Astrocyte (in vitro differentiated cells and primary cell): ENCODE measurements at regions not wholly inside any gene's neighbourhood (a gene's known extent, or its start where the extent isn't known, plus 50 kb on each side); places are given as distances from the start of the nearest gene placed in this dataset.

Experiments used
- DNase-seq: peaks from one replicate; pipeline ENCODE4 v3.0.0-alpha.2; 2010; ENCODE audit warnings: low read depth
- FAIRE-seq: peaks from 2 replicates; lab custom pipeline; 2011; peaks lifted over from hg19 to GRCh38; lab: Jason Lieb, UNC
- H2AFZ ChIP-seq: 2 replicates; pipeline ENCODE4 v1.6.0; 2012; ENCODE audit warnings: low read depth, low read length, inconsistent platforms
- H3K27ac ChIP-seq: 2 replicates; pipeline ENCODE4 v1.5.1; 2011; ENCODE audit warnings: low read depth, low read length, inconsistent platforms
- H3K27me3 ChIP-seq: 2 replicates; pipeline ENCODE4 v1.6.0; 2011; ENCODE audit warnings: low read length, inconsistent platforms; ENCODE audit not compliant: insufficient read depth
- H3K36me3 ChIP-seq: 2 replicates; pipeline ENCODE4 v1.5.1; 2011; ENCODE audit warnings: low read length, inconsistent platforms; ENCODE audit not compliant: insufficient read depth
- H3K4me1 ChIP-seq: 2 replicates; pipeline ENCODE4 v1.5.1; 2011; ENCODE audit warnings: low read length, inconsistent platforms; ENCODE audit not compliant: insufficient read depth
- H3K4me2 ChIP-seq: 2 replicates; pipeline ENCODE4 v1.6.0; 2012; ENCODE audit warnings: low read length, inconsistent platforms
- H3K4me3 ChIP-seq: 2 replicates; pipeline ENCODE4 v1.5.1; 2011; ENCODE audit warnings: low read depth, mild to moderate bottlenecking, low read length, inconsistent platforms; ENCODE audit not compliant: insufficient read depth
- H3K79me2 ChIP-seq: 2 replicates; pipeline ENCODE4 v1.6.0; 2012; ENCODE audit warnings: mild to moderate bottlenecking, low read length, inconsistent platforms; ENCODE audit not compliant: insufficient read depth
- H3K9ac ChIP-seq: 2 replicates; pipeline ENCODE4 v1.6.0; 2012; ENCODE audit warnings: mild to moderate bottlenecking, low read length, inconsistent platforms
- H3K9me3 ChIP-seq: 2 replicates; pipeline ENCODE4 v1.5.1; 2012; ENCODE audit warnings: low read depth, mild to moderate bottlenecking, low read length, inconsistent platforms; ENCODE audit not compliant: insufficient read depth
- H4K20me1 ChIP-seq: 2 replicates; pipeline ENCODE4 v1.6.0; 2012; ENCODE audit warnings: low read length, inconsistent platforms; ENCODE audit not compliant: insufficient read depth
- H3K27ac Mint-ChIP-seq: one replicate; pipeline ENCODE4 v1.8.0; 2021; ENCODE audit warnings: mild to moderate bottlenecking, mixed read lengths; ENCODE audit not compliant: unreplicated experiment
- H3K27me3 Mint-ChIP-seq: one replicate; pipeline ENCODE4 v1.8.0; 2021; ENCODE audit warnings: low read depth, mixed read lengths; ENCODE audit not compliant: unreplicated experiment
- H3K36me3 Mint-ChIP-seq: one replicate; pipeline ENCODE4 v1.8.0; 2021; ENCODE audit warnings: low read depth, mixed read lengths; ENCODE audit not compliant: unreplicated experiment
- H3K4me1 Mint-ChIP-seq: one replicate; pipeline ENCODE4 v1.8.0; 2021; ENCODE audit warnings: low read depth, mixed read lengths; ENCODE audit not compliant: unreplicated experiment
- H3K4me3 Mint-ChIP-seq: one replicate; pipeline ENCODE4 v1.8.0; 2021; ENCODE audit warnings: mild to moderate bottlenecking, moderate library complexity, mixed read lengths; ENCODE audit not compliant: unreplicated experiment
- H3K9me3 Mint-ChIP-seq: one replicate; pipeline ENCODE4 v1.8.0; 2021; ENCODE audit warnings: mild to moderate bottlenecking, mixed read lengths; ENCODE audit not compliant: unreplicated experiment
- EZH2 ChIP-seq: IDR thresholded peaks from 2 replicates; pipeline ENCODE4 v1.6.1; 2012; ENCODE audit warnings: mild to moderate bottlenecking, low read length, inconsistent platforms; ENCODE audit not compliant: insufficient read depth
- TF ChIP-seq, protein P1 (sequence below): IDR thresholded peaks from 2 replicates; pipeline ENCODE4 v1.5.1; 2011; ENCODE audit warnings: low read depth, mild to moderate bottlenecking, inconsistent platforms, low read length, moderate library complexity; ENCODE audit not compliant: insufficient read depth

DNA sequence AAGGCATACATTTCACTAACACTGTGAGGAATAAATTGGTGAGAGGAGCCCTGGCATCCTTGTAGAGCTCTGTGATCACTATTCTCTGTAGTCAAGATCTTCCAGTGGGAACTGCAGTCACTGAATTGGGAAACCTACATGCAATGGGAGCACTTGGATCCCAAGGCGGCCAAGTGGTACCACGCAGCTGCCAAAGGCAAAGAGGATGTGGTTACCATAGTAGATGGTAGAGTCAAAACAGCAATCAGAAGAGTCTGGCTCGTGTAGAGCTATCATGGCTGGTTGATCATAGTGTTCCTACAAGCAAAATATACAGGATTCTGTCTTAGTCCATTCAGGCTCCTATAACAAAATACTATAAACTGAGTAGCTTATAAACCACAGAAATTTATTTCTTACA, 849.7 kb downstream of the ROBO2 start:
- Mint-ChIP-seq H3K4me1 (peaks cover 2% of the 10 kb centered on the region), H3K36me3 (no peaks in the 10 kb centered on the region), H3K27ac (no peak overlapping the region), H3K27me3 (no peaks in the 10 kb centered on the region), H3K9me3 (no peaks in the 10 kb centered on the region), H3K4me3 (no peak overlapping the region)
- H3K9ac ChIP-seq: no peak overlapping the region
- no peak for FAIRE-seq
- DNase-seq: no peak
- H3K4me3 ChIP-seq: no peak overlapping the region
- no peaks in the 10 kb centered on the region for H3K9me3 ChIP-seq
- H3K27ac ChIP-seq: no peak overlapping the region
- H2AFZ ChIP-seq: no peak overlapping the region
- no peaks in the 10 kb centered on the region for H4K20me1 ChIP-seq
- H3K79me2 ChIP-seq: no peaks in the 10 kb centered on the region
- no peaks in the 10 kb centered on the region for H3K36me3 ChIP-seq
- no peak overlapping the region for H3K4me2 ChIP-seq
- peaks cover 2% of the 10 kb centered on the region for H3K4me1 ChIP-seq
- TF ChIP-seq EZH2: no peak
- TF ChIP-seq, protein P1, sequence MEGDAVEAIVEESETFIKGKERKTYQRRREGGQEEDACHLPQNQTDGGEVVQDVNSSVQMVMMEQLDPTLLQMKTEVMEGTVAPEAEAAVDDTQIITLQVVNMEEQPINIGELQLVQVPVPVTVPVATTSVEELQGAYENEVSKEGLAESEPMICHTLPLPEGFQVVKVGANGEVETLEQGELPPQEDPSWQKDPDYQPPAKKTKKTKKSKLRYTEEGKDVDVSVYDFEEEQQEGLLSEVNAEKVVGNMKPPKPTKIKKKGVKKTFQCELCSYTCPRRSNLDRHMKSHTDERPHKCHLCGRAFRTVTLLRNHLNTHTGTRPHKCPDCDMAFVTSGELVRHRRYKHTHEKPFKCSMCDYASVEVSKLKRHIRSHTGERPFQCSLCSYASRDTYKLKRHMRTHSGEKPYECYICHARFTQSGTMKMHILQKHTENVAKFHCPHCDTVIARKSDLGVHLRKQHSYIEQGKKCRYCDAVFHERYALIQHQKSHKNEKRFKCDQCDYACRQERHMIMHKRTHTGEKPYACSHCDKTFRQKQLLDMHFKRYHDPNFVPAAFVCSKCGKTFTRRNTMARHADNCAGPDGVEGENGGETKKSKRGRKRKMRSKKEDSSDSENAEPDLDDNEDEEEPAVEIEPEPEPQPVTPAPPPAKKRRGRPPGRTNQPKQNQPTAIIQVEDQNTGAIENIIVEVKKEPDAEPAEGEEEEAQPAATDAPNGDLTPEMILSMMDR: no peak
- H3K27me3 ChIP-seq: no peaks in the 10 kb centered on the region

DNA sequence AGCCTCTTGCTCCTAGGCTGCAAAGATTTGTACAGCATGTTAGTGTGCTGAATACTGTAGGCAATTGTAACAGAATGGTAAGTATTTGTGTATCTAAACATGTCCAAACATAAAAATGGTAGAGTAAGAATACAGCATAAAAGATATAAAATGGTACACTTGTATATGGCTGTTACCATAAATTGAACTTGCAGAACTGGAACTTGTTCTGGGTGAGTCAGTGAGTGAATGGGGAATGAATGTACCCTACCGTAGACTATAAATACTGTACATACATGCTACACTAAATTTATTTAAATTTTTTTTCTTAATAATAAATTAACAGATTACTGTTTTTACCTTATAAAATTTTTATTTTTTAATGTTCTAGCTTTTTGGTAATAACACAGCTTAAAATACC, 858.7 kb downstream of the ROBO2 start:
- TF ChIP-seq EZH2: no peak
- TF ChIP-seq, protein P1: no peak
- no peak overlapping the region for H3K4me3 Mint-ChIP-seq
- no peak overlapping the region for H3K4me3 ChIP-seq
- no peaks in the 10 kb centered on the region for H3K4me1 Mint-ChIP-seq
- H3K36me3 ChIP-seq: no peaks in the 10 kb centered on the region
- no peak overlapping the region for H3K4me2 ChIP-seq
- H3K27ac Mint-ChIP-seq: no peak overlapping the region
- H3K9ac ChIP-seq: no peak overlapping the region
- no peaks in the 10 kb centered on the region for H3K27me3 ChIP-seq
- no peak overlapping the region for H3K27ac ChIP-seq
- H3K9me3 ChIP-seq: no peaks in the 10 kb centered on the region
- H2AFZ ChIP-seq: no peak overlapping the region
- no peaks in the 10 kb centered on the region for H3K4me1 ChIP-seq
- peaks cover 10% of the 10 kb centered on the region for H3K9me3 Mint-ChIP-seq
- FAIRE-seq: no peak
- H3K36me3 Mint-ChIP-seq: no peaks in the 10 kb centered on the region
- no peaks in the 10 kb centered on the region for H4K20me1 ChIP-seq
- H3K27me3 Mint-ChIP-seq: no peaks in the 10 kb centered on the region
- H3K79me2 ChIP-seq: no peaks in the 10 kb centered on the region
- DNase-seq: no peak

DNA sequence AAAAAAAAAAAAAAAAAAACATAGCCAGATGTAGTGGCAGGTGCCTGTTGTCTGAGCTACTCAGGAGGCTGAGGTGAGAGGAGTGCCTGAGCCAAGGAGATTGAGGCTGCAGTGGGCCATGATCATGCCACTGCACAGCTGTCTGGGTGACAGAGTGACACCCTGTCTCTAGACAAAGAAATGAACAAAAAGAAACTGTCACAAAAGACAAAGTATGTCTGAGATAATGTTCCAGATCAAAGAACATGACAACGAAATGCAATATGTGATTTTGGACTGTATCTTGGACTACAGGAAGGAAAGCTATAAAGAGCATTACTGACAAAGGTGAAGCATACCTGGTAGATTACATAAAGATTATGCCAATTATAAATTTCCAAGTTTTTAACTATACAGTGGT, 862.8 kb downstream of the ROBO2 start:
- Mint-ChIP-seq H3K9me3 (peaks cover under 1% of the 10 kb centered on the region), H3K36me3 (no peaks in the 10 kb centered on the region), H3K4me1 (no peaks in the 10 kb centered on the region), H3K27me3 (no peaks in the 10 kb centered on the region), H3K27ac (no peak overlapping the region), H3K4me3 (no peak overlapping the region)
- TF ChIP-seq, protein P1: no peak
- no peak for TF ChIP-seq EZH2
- H3K9me3 ChIP-seq: no peaks in the 10 kb centered on the region
- H4K20me1 ChIP-seq: no peaks in the 10 kb centered on the region
- H3K4me2 ChIP-seq: no peak overlapping the region
- no peak for DNase-seq
- no peaks in the 10 kb centered on the region for H3K27me3 ChIP-seq
- no peaks in the 10 kb centered on the region for H3K4me1 ChIP-seq
- no peak overlapping the region for H2AFZ ChIP-seq
- H3K9ac ChIP-seq: no peak overlapping the region
- no peak overlapping the region for H3K4me3 ChIP-seq
- H3K79me2 ChIP-seq: no peaks in the 10 kb centered on the region
- no peak for FAIRE-seq
- H3K27ac ChIP-seq: no peak overlapping the region
- no peaks in the 10 kb centered on the region for H3K36me3 ChIP-seq
